HFF-Myc (cell line): ENCODE measurements at regions not wholly inside any gene's neighbourhood (a gene's known extent, or its start where the extent isn't known, plus 50 kb on each side); places are given as distances from the start of the nearest gene placed in this dataset.

ENCODE experiments used
- DNase-seq: peaks from one replicate; pipeline ENCODE4 v3.0.0-alpha.2; 2011; ENCODE audit warnings: low read depth; ENCODE audit errors: extremely low read depth
- H3K4me3 ChIP-seq: replicated peaks from 2 replicates; pipeline ENCODE4 v1.5.1; 2011; ENCODE audit warnings: low read depth, mild to moderate bottlenecking, control low read depth, low read length
- TF ChIP-seq, protein P1 (sequence below): IDR thresholded peaks from 2 replicates; pipeline ENCODE4 v1.5.1; 2012; ENCODE audit warnings: mild to moderate bottlenecking, low read depth, low read length, control low read depth; ENCODE audit errors: missing control alignments

DNA sequence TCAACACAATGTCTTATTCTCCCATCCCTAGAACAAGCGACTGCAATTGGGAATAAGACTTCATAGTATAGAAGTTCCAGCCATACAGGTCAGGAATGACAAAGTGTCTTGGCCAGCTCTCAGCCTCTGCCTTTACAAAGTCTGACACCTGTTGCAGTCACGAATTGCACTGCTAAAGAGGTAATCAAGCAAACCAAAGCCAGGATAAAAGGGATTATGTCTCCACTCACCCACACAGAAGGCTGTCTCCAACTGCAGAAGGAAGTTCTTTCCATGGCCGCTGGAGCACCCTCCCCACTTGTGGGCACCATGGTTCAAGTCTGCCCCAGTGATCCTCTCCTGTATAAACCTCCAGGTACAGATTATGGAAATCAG is 114.8 kb upstream of the PKDCC start:
- TF ChIP-seq, protein P1, sequence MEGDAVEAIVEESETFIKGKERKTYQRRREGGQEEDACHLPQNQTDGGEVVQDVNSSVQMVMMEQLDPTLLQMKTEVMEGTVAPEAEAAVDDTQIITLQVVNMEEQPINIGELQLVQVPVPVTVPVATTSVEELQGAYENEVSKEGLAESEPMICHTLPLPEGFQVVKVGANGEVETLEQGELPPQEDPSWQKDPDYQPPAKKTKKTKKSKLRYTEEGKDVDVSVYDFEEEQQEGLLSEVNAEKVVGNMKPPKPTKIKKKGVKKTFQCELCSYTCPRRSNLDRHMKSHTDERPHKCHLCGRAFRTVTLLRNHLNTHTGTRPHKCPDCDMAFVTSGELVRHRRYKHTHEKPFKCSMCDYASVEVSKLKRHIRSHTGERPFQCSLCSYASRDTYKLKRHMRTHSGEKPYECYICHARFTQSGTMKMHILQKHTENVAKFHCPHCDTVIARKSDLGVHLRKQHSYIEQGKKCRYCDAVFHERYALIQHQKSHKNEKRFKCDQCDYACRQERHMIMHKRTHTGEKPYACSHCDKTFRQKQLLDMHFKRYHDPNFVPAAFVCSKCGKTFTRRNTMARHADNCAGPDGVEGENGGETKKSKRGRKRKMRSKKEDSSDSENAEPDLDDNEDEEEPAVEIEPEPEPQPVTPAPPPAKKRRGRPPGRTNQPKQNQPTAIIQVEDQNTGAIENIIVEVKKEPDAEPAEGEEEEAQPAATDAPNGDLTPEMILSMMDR, result no peak
- no peak for DNase-seq
- H3K4me3 ChIP-seq, result no peak overlapping the region

DNA sequence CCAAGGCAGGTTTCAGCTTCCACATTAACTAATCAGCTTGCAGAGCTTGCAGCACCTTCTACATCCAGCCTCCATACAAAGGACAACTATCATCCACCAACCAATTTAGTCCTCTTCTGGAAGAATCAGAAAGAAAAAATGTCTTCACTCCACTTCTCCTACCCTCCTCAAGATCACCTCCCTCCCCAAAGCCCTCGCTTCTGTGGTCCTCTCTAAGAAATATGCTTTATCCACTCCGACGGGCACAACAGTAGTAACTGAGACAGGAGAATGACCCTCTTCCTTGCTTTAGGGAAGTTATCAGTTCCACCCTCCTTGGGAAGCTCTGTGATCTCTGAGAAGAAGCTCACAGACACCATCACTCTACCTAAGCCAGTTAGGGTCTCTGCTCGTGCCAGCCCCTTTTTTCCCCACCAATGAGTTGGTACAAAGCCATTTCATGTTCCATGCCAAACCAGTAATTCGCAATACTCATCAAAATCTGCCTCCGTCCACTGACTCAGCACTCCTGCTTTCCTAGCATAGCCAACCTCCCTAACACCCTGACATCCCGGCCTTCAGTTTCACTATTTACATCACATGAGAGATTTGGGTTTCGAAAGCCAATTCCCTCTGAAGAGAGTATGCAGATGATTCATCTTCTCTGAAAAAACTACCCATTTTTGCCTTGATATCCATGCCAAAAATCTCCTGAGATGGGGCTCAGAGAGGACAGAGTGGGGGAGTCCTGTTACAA is 114.1 kb upstream of the PKDCC start:
- H3K4me3 ChIP-seq, result no peak overlapping the region
- no peak for DNase-seq
- TF ChIP-seq, protein P1, result no peak

DNA sequence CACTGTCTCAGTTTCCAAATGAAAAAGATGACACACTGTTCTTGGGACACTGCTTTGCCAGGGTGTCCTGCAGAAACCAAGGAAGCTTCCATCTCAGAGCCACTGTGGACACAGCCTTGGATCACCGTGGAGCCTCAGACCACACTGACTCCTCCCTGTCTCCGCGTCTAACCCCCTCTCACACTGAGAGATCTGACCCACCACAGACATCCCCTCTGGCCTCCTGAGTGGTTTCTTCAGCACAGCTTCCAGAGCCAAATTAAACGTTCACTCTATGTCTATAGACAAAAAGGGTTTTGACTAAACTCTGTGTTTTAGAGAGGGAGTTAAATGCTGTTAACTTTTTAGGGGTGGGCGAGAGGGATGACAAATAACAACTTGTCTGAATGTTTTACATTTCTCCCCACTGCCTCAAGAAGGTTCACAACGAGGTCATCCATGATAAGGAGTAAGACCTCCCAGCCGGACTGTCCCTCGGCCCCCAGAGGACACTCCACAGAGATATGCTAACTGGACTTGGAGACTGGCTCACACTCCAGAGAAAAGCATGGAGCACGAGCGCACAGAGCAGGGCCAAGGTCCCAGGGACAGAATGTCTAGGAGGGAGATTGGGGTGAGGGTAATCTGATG is 113.4 kb upstream of the PKDCC start:
- no peak overlapping the region for H3K4me3 ChIP-seq
- TF ChIP-seq, protein P1, result no peak
- no peak for DNase-seq

DNA sequence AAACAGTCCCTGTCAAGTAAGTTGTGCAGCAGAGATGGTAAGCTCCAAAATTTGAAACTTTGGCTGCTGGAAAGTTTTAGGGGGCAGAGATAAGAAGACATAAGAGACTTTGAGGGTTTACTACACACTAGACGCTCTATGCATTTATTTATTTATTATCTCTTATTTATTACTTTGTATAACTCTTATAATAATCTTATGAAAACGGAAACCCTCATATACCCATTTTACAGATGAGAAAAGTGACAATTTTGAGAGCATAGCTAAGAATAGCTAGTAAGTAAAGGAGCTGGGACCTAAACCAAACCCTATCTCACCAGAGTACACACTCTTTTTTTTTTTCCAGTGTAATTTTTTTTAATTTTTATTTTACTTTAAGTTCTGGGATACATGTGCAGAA is 112.8 kb upstream of the PKDCC start:
- H3K4me3 ChIP-seq, result no peak overlapping the region
- DNase-seq, result no peak
- TF ChIP-seq, protein P1, result no peak

DNA sequence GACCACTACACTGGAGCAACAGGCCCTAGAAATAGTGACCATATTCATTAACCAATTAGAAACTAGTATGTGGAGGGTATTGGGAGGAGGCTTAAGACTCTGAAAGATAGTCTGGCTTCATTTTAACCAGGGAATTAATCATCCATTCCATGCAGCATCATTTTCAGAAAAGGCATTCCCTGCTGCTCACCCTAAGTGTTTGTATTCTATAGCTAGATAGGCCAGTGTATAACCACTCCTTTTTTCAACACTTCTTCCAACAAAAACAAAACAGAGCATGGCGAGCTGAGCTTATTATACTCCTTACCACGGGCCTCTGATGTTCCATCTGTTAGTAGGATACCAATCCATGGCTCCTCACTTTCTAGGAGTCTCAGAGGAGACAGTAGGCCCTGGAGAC is 112.0 kb upstream of the PKDCC start:
- TF ChIP-seq, protein P1, result no peak
- no peak overlapping the region for H3K4me3 ChIP-seq
- DNase-seq, result no peak

DNA sequence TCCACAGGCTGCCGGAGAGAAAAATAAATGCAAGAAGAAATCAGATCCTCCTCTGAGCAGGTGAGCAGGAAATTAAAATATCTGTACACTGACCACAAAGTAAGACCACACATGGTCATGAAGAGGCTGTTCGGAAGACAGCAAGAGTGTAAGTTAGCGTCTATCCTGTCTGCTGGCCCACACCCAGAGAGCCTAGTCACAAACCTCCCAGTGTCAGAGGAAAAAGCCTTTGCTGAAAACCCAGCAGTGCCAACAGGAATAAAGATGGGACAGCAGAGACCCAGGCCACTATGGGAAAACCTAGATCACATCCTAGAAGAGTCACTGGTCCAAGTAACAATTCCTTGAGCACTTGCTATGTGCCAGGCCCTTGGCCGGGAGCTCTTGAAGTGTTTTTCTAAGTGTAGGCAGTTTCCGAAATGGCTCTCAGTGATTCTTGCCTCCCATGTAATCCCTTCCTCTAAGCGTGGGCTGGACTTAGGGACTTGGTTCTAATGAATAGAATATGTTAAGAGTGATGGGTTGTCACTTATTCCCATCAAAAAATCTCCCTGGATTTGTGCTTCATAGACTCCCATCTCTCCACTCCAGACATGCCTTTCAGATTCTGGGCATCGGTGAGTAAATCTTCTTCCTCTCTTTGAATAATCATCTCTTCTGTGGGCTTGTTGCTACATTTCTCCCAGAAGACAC is 110.9 kb upstream of the PKDCC start:
- no peak for DNase-seq
- no peak overlapping the region for H3K4me3 ChIP-seq
- TF ChIP-seq, protein P1, result no peak
